ENCODE measurements at regions not wholly inside any gene's neighbourhood (a gene's known extent, or its start where the extent isn't known, plus 50 kb on each side); places are given as distances from the start of the nearest gene placed in this dataset.
"Not testable (repeated sequence)": the region's sequence is repeated elsewhere in the genome, so short reads cannot be mapped to it uniquely, and the experiment has no call there.

GRCh38 chr15:81705727-81706126, 331.7 kb upstream of the TMC3 start:
- not testable (repeated sequence) for TF ChIP-seq POLR2A, CTCF (IDR thresholded peaks at IDR 0.05)

All from breast epithelium (tissue), 3 donors.